Adrenal gland (tissue), 9 donors: ENCODE measurements at regions not wholly inside any gene's neighbourhood (a gene's known extent, or its start where the extent isn't known, plus 50 kb on each side); places are given as distances from the start of the nearest gene placed in this dataset.

ENCODE experiments used
- DNase-seq, 7 donors: peaks; one replicate each; pipeline ENCODE4 v3.0.0-alpha.2; 2019 to 2020
- H3K27ac ChIP-seq, 5 donors: fragments of 200-600 bp; sonication (generic) in 4 of 5; 1 replicate in 3 of 5; 2 replicates in 2 of 5; pipeline versions ENCODE4 v1.5.1 to v1.8.0; 2016 to 2020; ENCODE audit warnings: mild to moderate bottlenecking in 1 of 5
- H3K27me3 ChIP-seq: fragments of 200-600 bp; 2 replicates; pipeline ENCODE4 v1.8.0; 2021
- H3K36me3 ChIP-seq, 2 donors: fragments of 200-600 bp; replicated peaks in 1 of 2; 1 replicate in 1 of 2; 2 replicates in 1 of 2; pipeline versions ENCODE4 v1.5.1 to v1.8.0; 2018 to 2022
- H3K4me1 ChIP-seq, 2 donors: fragments of 200-600 bp; replicated peaks in 1 of 2; 1 replicate in 1 of 2; 2 replicates in 1 of 2; pipeline versions ENCODE4 v1.5.1 to v1.8.0; 2018 to 2021
- H3K4me3 ChIP-seq, 4 donors: fragments of 200-600 bp; sonication (generic) in 3 of 4; one replicate each; pipeline ENCODE4 v1.5.1; 2016 to 2018
- H3K9me3 ChIP-seq, 3 donors: fragments of 200-600 bp; sonication (generic) in 1 of 3; replicated peaks in 1 of 3; 1 replicate in 2 of 3; 2 replicates in 1 of 3; pipeline versions ENCODE4 v1.5.1 to v1.8.0; 2016 to 2021
- POLR2A ChIP-seq, 2 donors: fragments of 450-650 bp; IDR thresholded peaks; one replicate each; pipeline ENCODE4 v1.6.1; 2017; ENCODE audit warnings: antibody characterized with exemption in 2 of 2, mild to moderate bottlenecking in 2 of 2, moderate library complexity in 1 of 2
- WGBS, 4 donors: extraction: QIAGEN DNeasy Blood & Tissue Kit in 2 of 4; methylation state at CpG; one replicate each; pipeline versions ENCODE4 v1.1.5 to v1.1.7; 2013 to 2017; 5-methylcytosine and 5-hydroxymethylcytosine counted together
- intact Hi-C, 2 donors: fragments of 100-400 bp; cut with DNase I; formaldehyde crosslinking; loops; one replicate each; pipeline versions ENCODE4 v1.14.1 to v1.15.0; 2022 to 2023
- TF ChIP-seq, protein P1 (sequence below), 6 experiments: fragments of 450-650 bp in 4 of 6; fragments of 200-600 bp in 2 of 6; sonication (generic) in 1 of 6; IDR thresholded peaks; 1 replicate in 5 of 6; 2 replicates in 1 of 6; pipeline versions ENCODE4 v1.5.1 to v1.8.0; 2016 to 2021; ENCODE audit warnings: antibody characterized with exemption in 6 of 6, mild to moderate bottlenecking in 2 of 6, moderate library complexity in 1 of 6
- donor health status: healthy with polysubstance abuse.
- donor health status: Bipolar disorder and iron deficiency.
- donor health status: DM: yes; HTN: yes; CAD: no.
- donor health status: DM: no; HTN: no; CAD: no.
- donor health status: DM: no; HTN: no; CAD: no.

- DNase-seq = no peak
- intact Hi-C loops = no loop called here
- 77 to 85% (median 78%) methylated on average over 7 of the region's 7 CpGs for WGBS, 4 donors
- no peaks in the 10 kb centered on the region for H3K27me3 ChIP-seq
- no peak for TF ChIP-seq POLR2A (IDR thresholded peaks at IDR 0.05)
- TF ChIP-seq, protein P1, sequence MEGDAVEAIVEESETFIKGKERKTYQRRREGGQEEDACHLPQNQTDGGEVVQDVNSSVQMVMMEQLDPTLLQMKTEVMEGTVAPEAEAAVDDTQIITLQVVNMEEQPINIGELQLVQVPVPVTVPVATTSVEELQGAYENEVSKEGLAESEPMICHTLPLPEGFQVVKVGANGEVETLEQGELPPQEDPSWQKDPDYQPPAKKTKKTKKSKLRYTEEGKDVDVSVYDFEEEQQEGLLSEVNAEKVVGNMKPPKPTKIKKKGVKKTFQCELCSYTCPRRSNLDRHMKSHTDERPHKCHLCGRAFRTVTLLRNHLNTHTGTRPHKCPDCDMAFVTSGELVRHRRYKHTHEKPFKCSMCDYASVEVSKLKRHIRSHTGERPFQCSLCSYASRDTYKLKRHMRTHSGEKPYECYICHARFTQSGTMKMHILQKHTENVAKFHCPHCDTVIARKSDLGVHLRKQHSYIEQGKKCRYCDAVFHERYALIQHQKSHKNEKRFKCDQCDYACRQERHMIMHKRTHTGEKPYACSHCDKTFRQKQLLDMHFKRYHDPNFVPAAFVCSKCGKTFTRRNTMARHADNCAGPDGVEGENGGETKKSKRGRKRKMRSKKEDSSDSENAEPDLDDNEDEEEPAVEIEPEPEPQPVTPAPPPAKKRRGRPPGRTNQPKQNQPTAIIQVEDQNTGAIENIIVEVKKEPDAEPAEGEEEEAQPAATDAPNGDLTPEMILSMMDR (IDR thresholded peaks at IDR 0.05) = no peak
- H3K4me3 ChIP-seq = no peak overlapping the region
- no peak overlapping the region for H3K27ac ChIP-seq
- no peaks in the 10 kb centered on the region for H3K36me3 ChIP-seq
- no peaks in the 10 kb centered on the region for H3K9me3 ChIP-seq
- H3K4me1 ChIP-seq = no peaks in the 10 kb centered on the region
Measured at GRCh38 chr12:17304503-17305347, 698.8 kb upstream of the LMO3 start.

DNA sequence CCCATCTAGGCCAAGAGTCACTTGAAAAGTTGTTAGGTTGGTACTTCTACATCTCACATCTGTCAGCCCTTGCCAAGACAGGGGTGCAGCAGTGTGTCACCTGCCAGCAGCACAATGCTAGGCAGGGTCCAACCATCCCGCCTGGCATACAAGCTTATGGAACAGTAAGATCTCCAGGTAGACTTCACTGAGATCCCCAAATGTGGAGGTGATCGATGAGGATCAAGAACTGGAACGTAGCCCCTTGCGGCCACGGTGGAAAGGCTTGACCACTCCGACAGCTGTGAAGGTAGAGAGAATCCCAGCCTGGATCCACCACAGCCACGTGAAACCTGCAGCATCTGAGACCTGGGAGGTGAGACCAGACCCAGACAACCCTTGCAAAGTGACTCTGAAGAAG lies 696.0 kb upstream of the LMO3 start:
- Histone ChIP-seq H3K9me3 (no peaks in the 10 kb centered on the region), H3K4me1 (no peaks in the 10 kb centered on the region), H3K4me3 (no peak overlapping the region), H3K27me3 (no peaks in the 10 kb centered on the region), H3K36me3 (no peaks in the 10 kb centered on the region), H3K27ac (no peak overlapping the region)
- no peak for DNase-seq
- TF ChIP-seq, protein P1 (IDR thresholded peaks at IDR 0.05) = no peak
- no peak for TF ChIP-seq POLR2A (IDR thresholded peaks at IDR 0.05)
- intact Hi-C loops = no loop called here
- 67 to 88% (median 82%) methylated on average over 1 to 7 of the region's 7 CpGs for WGBS, 4 donors

GRCh38 chr12:17301544-17301943 lies 695.6 kb upstream of the LMO3 start:
- intact Hi-C loops = no loop called here
- H3K9me3 ChIP-seq = no peaks in the 10 kb centered on the region
- no peak for DNase-seq
- TF ChIP-seq, protein P1 (IDR thresholded peaks at IDR 0.05) = no peak
- TF ChIP-seq POLR2A (IDR thresholded peaks at IDR 0.05) = no peak
- no peak overlapping the region for H3K27ac ChIP-seq
- no peaks in the 10 kb centered on the region for H3K36me3 ChIP-seq
- H3K4me1 ChIP-seq = no peaks in the 10 kb centered on the region
- 64 to 80% (median 70%) methylated on average over 3 of the region's 3 CpGs for WGBS, 4 donors
- H3K4me3 ChIP-seq = no peak overlapping the region
- no peaks in the 10 kb centered on the region for H3K27me3 ChIP-seq

DNA sequence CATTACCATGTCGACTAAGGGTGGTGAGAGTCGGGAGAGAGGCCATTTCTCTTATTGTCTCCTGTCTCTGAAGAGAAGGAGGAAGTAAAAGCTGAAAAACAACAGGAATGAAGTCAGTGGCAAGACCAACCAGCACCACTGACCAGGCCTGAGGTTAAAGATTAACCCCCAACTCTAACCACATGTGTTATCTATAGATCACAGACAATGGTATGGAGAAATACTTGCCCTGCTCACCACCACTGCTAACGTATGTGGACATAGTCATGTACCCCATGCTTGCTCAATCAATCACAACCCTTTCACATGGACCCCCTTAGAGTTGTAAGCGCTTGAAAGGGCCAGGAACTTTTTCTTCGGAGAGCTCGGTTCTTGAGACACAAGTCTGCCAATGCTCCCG lies 690.9 kb upstream of the LMO3 start:
- no peaks in the 10 kb centered on the region for H3K4me1 ChIP-seq
- no peak for DNase-seq
- no peaks in the 10 kb centered on the region for H3K9me3 ChIP-seq
- intact Hi-C loops = no loop called here
- no peaks in the 10 kb centered on the region for H3K36me3 ChIP-seq
- WGBS, 4 donors = 78 to 88% (median 86%) methylated on average over 7 of the region's 7 CpGs
- no peak overlapping the region for H3K27ac ChIP-seq
- H3K27me3 ChIP-seq = no peaks in the 10 kb centered on the region
- no peak overlapping the region for H3K4me3 ChIP-seq
- no peak for TF ChIP-seq POLR2A (IDR thresholded peaks at IDR 0.05)
- TF ChIP-seq, protein P1 (IDR thresholded peaks at IDR 0.05) = no peak
